Neural progenitor cell (in vitro differentiated cells): ENCODE measurements at regions not wholly inside any gene's neighbourhood (a gene's known extent, or its start where the extent isn't known, plus 50 kb on each side); places are given as distances from the start of the nearest gene placed in this dataset.

ENCODE experiments used
- DNase-seq: peaks from one replicate; pipeline ENCODE4 v3.0.0-alpha.2; 2016; ENCODE audit warnings: low spot score
- H2AFZ ChIP-seq: fragments of 200-600 bp; sonication (generic); replicated peaks from 2 replicates; pipeline ENCODE4 v1.6.1; 2016; ENCODE audit warnings: antibody characterized with exemption
- H3F3A ChIP-seq: fragments of 200-600 bp; sonication (generic); 2 replicates; pipeline ENCODE4 v1.6.1; 2016; ENCODE audit warnings: antibody characterized with exemption, low read depth
- H3K27ac ChIP-seq: fragments of 200-600 bp; sonication (generic); 2 replicates; pipeline ENCODE4 v1.5.1; 2016; ENCODE audit warnings: mild to moderate bottlenecking
- H3K27me3 ChIP-seq: fragments of 200-600 bp; sonication (generic); 2 replicates; pipeline ENCODE4 v1.6.1; 2016; ENCODE audit warnings: mild to moderate bottlenecking, moderate library complexity
- H3K36me3 ChIP-seq: fragments of 200-600 bp; sonication (generic); 2 replicates; pipeline ENCODE4 v1.5.1; 2016
- H3K4me1 ChIP-seq: fragments of 200-600 bp; sonication (generic); 2 replicates; pipeline ENCODE4 v1.6.1; 2016; ENCODE audit warnings: mixed run types
- H3K4me2 ChIP-seq: fragments of 200-600 bp; sonication (generic); 2 replicates; pipeline ENCODE4 v1.6.1; 2016
- H3K4me3 ChIP-seq: fragments of 200-600 bp; sonication (generic); 2 replicates; pipeline ENCODE4 v1.5.1; 2016
- H3K79me2 ChIP-seq: fragments of 200-600 bp; sonication (generic); 2 replicates; pipeline ENCODE4 v1.6.1; 2016; ENCODE audit warnings: low read depth
- H3K9ac ChIP-seq: fragments of 200-600 bp; sonication (generic); 2 replicates; pipeline ENCODE4 v1.6.1; 2016
- H3K9me3 ChIP-seq: fragments of 200-600 bp; sonication (generic); 2 replicates; pipeline ENCODE4 v1.5.1; 2016; ENCODE audit warnings: low read depth
- H4K20me1 ChIP-seq: fragments of 200-600 bp; sonication (generic); 2 replicates; pipeline ENCODE4 v1.6.1; 2016; ENCODE audit warnings: low read depth
- H3K27ac Mint-ChIP-seq: 3 replicates; pipeline ENCODE4 v1.8.0; 2021; ENCODE audit warnings: mixed read lengths
- H3K27me3 Mint-ChIP-seq: 2 replicates; pipeline ENCODE4 v1.8.0; 2022; ENCODE audit warnings: low read depth, mild to moderate bottlenecking, inconsistent platforms, moderate library complexity, mixed read lengths; ENCODE audit not compliant: insufficient read depth
- H3K36me3 Mint-ChIP-seq: 3 replicates; pipeline ENCODE4 v1.8.0; 2021; ENCODE audit warnings: mixed read lengths
- H3K4me1 Mint-ChIP-seq: 3 replicates; pipeline ENCODE4 v1.8.0; 2021; ENCODE audit warnings: mixed read lengths
- H3K4me3 Mint-ChIP-seq: 3 replicates; pipeline ENCODE4 v1.8.0; 2021; ENCODE audit warnings: mild to moderate bottlenecking, moderate library complexity, mixed read lengths
- H3K9me3 Mint-ChIP-seq: 3 replicates; pipeline ENCODE4 v1.8.0; 2020; ENCODE audit warnings: mixed read lengths
- EZH2 ChIP-seq: fragments of 200-600 bp; sonication (generic); IDR thresholded peaks from 2 replicates; pipeline ENCODE4 v1.6.1; 2017; ENCODE audit warnings: antibody characterized with exemption, mild to moderate bottlenecking, moderate library complexity
- EZH2phosphoT487 ChIP-seq: fragments of 200-600 bp; sonication (generic); IDR thresholded peaks from 2 replicates; pipeline ENCODE4 v1.6.1; 2017; ENCODE audit warnings: antibody characterized with exemption
- TF ChIP-seq, protein P1 (sequence below): fragments of 200-600 bp; sonication (generic); IDR thresholded peaks from 2 replicates; pipeline ENCODE4 v1.5.1; 2017; ENCODE audit warnings: antibody characterized with exemption, mild to moderate bottlenecking

DNA sequence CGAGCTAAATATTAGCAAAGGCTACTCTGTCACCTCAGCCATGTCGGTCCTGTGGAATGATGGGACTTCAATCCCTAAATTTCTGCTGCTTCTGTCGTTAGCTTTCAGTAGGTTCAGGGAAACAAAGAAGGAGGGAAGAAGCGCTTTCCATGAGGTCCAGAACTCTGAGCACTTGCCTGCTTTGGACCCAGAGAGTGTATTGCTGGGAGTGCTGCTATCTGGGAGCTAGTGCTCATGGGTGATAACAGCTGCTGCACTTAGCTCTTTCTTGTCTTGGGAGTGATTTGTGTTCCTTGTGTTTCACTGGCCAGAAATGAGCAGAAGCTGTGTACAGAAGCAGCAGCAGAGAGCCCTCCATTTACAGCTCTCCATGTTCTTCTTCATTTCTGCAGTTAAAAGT is 369.8 kb downstream of the DIPK2A start:
- Histone ChIP-seq H3K9ac (no peak overlapping the region), H4K20me1 (no peaks in the 10 kb centered on the region), H3K79me2 (no peaks in the 10 kb centered on the region), H3K36me3 (no peaks in the 10 kb centered on the region), H3K9me3 (no peaks in the 10 kb centered on the region), H3K27me3 (no peaks in the 10 kb centered on the region), H3K4me2 (no peak overlapping the region), H2AFZ (peak overlapping the region; percentile 81), H3K27ac (no peak overlapping the region), H3K4me1 (no peaks in the 10 kb centered on the region), H3K4me3 (no peak overlapping the region), H3F3A (no peaks in the 10 kb centered on the region)
- H3K4me3 Mint-ChIP-seq, result no peak overlapping the region
- no peaks in the 10 kb centered on the region for H3K9me3 Mint-ChIP-seq
- H3K36me3 Mint-ChIP-seq, result no peaks in the 10 kb centered on the region
- H3K27ac Mint-ChIP-seq, result no peak overlapping the region
- DNase-seq, result no peak
- H3K27me3 Mint-ChIP-seq, result no peaks in the 10 kb centered on the region
- H3K4me1 Mint-ChIP-seq, result peaks cover 5% of the 10 kb centered on the region
- TF ChIP-seq, protein P1, sequence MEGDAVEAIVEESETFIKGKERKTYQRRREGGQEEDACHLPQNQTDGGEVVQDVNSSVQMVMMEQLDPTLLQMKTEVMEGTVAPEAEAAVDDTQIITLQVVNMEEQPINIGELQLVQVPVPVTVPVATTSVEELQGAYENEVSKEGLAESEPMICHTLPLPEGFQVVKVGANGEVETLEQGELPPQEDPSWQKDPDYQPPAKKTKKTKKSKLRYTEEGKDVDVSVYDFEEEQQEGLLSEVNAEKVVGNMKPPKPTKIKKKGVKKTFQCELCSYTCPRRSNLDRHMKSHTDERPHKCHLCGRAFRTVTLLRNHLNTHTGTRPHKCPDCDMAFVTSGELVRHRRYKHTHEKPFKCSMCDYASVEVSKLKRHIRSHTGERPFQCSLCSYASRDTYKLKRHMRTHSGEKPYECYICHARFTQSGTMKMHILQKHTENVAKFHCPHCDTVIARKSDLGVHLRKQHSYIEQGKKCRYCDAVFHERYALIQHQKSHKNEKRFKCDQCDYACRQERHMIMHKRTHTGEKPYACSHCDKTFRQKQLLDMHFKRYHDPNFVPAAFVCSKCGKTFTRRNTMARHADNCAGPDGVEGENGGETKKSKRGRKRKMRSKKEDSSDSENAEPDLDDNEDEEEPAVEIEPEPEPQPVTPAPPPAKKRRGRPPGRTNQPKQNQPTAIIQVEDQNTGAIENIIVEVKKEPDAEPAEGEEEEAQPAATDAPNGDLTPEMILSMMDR, result no peak
- TF ChIP-seq EZH2, result no peak
- no peak for TF ChIP-seq EZH2phosphoT487

DNA sequence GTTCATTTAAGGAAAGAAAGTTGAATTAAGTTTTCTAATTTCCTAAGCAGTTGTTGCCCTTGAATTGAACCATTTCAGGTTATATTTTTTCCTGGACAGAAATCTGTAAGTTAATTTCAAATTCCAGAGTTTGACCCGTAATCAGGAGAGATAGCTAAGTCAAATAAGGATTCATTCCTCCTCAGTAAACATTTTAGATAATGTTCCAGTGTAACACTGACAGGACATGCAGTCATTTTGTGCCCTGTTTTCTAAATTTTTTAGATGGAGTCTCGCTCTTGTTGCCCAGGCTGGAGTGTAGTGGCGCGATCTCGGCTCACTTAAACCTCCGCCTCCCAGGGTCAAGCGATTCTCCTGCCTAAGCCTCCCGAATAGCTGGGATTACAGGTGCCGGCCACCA is 371.7 kb downstream of the DIPK2A start:
- H4K20me1 ChIP-seq, result no peaks in the 10 kb centered on the region
- H3K9ac ChIP-seq, result no peak overlapping the region
- no peaks in the 10 kb centered on the region for H3K36me3 ChIP-seq
- H3K27me3 ChIP-seq, result no peaks in the 10 kb centered on the region
- TF ChIP-seq, protein P1, result no peak
- no peak for TF ChIP-seq EZH2
- TF ChIP-seq EZH2phosphoT487, result no peak
- no peak for DNase-seq
- H3K4me1 ChIP-seq, result no peaks in the 10 kb centered on the region
- no peaks in the 10 kb centered on the region for H3F3A ChIP-seq
- H3K27me3 Mint-ChIP-seq, result no peaks in the 10 kb centered on the region
- no peaks in the 10 kb centered on the region for H3K79me2 ChIP-seq
- no peak overlapping the region for H3K4me2 ChIP-seq
- H3K4me3 Mint-ChIP-seq, result no peak overlapping the region
- H3K9me3 Mint-ChIP-seq, result no peaks in the 10 kb centered on the region
- no peaks in the 10 kb centered on the region for H3K36me3 Mint-ChIP-seq
- H3K4me1 Mint-ChIP-seq, result peaks cover 5% of the 10 kb centered on the region
- no peaks in the 10 kb centered on the region for H3K9me3 ChIP-seq
- no peak overlapping the region for H2AFZ ChIP-seq
- no peak overlapping the region for H3K27ac ChIP-seq
- no peak overlapping the region for H3K4me3 ChIP-seq
- no peak overlapping the region for H3K27ac Mint-ChIP-seq

DNA sequence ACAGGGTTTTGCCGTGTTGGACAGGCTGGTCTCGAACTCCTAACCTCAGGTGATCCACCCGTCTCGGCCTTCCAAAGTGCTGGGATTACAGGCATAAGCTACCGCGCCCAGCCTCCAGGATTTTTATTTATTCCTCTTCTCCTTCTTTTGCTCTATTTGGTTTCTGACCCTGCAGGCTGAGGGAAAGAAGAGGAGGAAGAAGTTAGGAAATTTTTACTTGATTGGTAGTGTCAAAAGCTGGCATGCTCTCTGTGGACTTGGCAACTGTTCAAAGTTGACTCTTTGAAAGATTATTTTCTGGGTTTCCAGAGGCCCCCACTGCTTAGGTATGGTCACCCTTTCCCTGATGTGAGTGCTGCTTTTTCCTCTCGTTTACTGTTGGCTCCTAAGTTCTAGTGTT is 372.2 kb downstream of the DIPK2A start:
- H3K9me3 ChIP-seq, result no peaks in the 10 kb centered on the region
- H3K9ac ChIP-seq, result no peak overlapping the region
- no peaks in the 10 kb centered on the region for H3F3A ChIP-seq
- H3K27ac ChIP-seq, result no peak overlapping the region
- no peaks in the 10 kb centered on the region for H3K36me3 ChIP-seq
- H4K20me1 ChIP-seq, result no peaks in the 10 kb centered on the region
- no peaks in the 10 kb centered on the region for H3K4me1 ChIP-seq
- no peak overlapping the region for H3K4me3 ChIP-seq
- no peak overlapping the region for H3K4me3 Mint-ChIP-seq
- H3K4me2 ChIP-seq, result no peak overlapping the region
- H2AFZ ChIP-seq, result no peak overlapping the region
- DNase-seq, result no peak
- H3K79me2 ChIP-seq, result no peaks in the 10 kb centered on the region
- no peaks in the 10 kb centered on the region for H3K36me3 Mint-ChIP-seq
- H3K4me1 Mint-ChIP-seq, result peaks cover 5% of the 10 kb centered on the region
- H3K27me3 ChIP-seq, result no peaks in the 10 kb centered on the region
- no peaks in the 10 kb centered on the region for H3K27me3 Mint-ChIP-seq
- no peaks in the 10 kb centered on the region for H3K9me3 Mint-ChIP-seq
- no peak overlapping the region for H3K27ac Mint-ChIP-seq
- TF ChIP-seq, protein P1, result no peak
- TF ChIP-seq EZH2phosphoT487 (no peak), EZH2 (no peak)
